ENCODE measurements at regions not wholly inside any gene's neighbourhood (a gene's known extent, or its start where the extent isn't known, plus 50 kb on each side); places are given as distances from the start of the nearest gene placed in this dataset.

- TF ChIP-seq NFE2L1 (CRISPR knock-in tag; IDR thresholded peaks at IDR 0.05), result no peak
- TF ChIP-seq ZNF425 (CRISPR knock-in tag; conservative IDR thresholded peaks at IDR 0.05), result no peak
- no peak for TF ChIP-seq ZSCAN18 (CRISPR knock-in tag; IDR thresholded peaks at IDR 0.05)
- TF ChIP-seq MAX (CRISPR knock-in tag; IDR thresholded peaks at IDR 0.05), result no peak
- no peak for TF ChIP-seq SMAD4 (CRISPR knock-in tag; IDR thresholded peaks at IDR 0.05)
- no peak for TF ChIP-seq CTCF (IDR thresholded peaks at IDR 0.05)
- TF ChIP-seq FOXP4 (CRISPR knock-in tag; IDR thresholded peaks at IDR 0.05), result no peak
- TF ChIP-seq ZNF512 (CRISPR knock-in tag; IDR thresholded peaks at IDR 0.05; ENCODE audit: borderline replicate concordance), result no peak
- TF ChIP-seq USF2 (CRISPR knock-in tag; IDR thresholded peaks at IDR 0.05), result no peak
- TF ChIP-seq NR1H2 (CRISPR knock-in tag; IDR thresholded peaks at IDR 0.05), result no peak
- TF ChIP-seq TEAD4 (CRISPR knock-in tag; IDR thresholded peaks at IDR 0.05), result no peak
- TF ChIP-seq ATF2 (CRISPR knock-in tag; IDR thresholded peaks at IDR 0.05; ENCODE audit: borderline replicate concordance, low read depth), result no peak
- TF ChIP-seq JUN (CRISPR knock-in tag; IDR thresholded peaks at IDR 0.05), result no peak
- no peak for TF ChIP-seq ZNF219 (CRISPR knock-in tag; IDR thresholded peaks at IDR 0.05; ENCODE audit: borderline replicate concordance)
Observed at GRCh38 chr6:146950351-146950835, 253.8 kb upstream of the STXBP5 start.

Data from WTC11 (cell line).